ENCODE measurements at regions not wholly inside any gene's neighbourhood (a gene's known extent, or its start where the extent isn't known, plus 50 kb on each side); places are given as distances from the start of the nearest gene placed in this dataset.

DNA sequence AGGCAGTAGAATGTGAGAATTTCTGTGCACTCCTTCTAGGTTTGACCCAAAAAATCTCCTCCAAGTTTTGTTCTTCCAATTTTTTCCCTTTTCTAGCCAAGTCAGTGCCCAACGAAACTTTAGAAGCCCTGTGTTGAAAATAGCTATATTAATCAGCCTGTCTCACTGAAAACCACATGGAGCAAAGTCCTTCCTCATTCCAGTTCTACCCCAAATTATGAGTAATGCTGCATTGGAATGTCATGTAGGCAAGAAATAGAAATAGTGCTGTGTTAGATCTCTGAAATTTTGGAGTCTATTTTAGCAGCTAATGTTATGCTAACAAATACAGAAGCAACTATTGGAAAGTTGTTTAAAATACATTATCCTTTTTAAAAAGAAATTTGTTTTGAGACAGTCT is 725.5 kb downstream of the TBC1D32 start:
- Histone ChIP-seq H3K9ac (ENCODE audit: insufficient read depth, low read length) (no peak overlapping the region), H2AFZ (ENCODE audit: low read length) (no peak overlapping the region), H4K20me1 (ENCODE audit: control insufficient read depth, extremely low read depth, insufficient read depth, low read length) (no peaks in the 10 kb centered on the region), H3K4me2 (ENCODE audit: extremely low read depth, insufficient read depth, low read length) (no peak overlapping the region), H3K4me3 (replicated peaks in 1 of 4; ENCODE audit: control extremely low read depth in 1 of 4, insufficient read depth in 1 of 4, low read depth in 3 of 4, low read length in 4 of 4) (no peak overlapping the region), H3K27me3 (ENCODE audit: control insufficient read depth, insufficient read depth, low read length) (no peaks in the 10 kb centered on the region), H3K36me3 (ENCODE audit: control insufficient read depth, insufficient read depth, low read length) (no peaks in the 10 kb centered on the region), H3K4me1 (ENCODE audit: control insufficient read depth, extremely low read depth, insufficient read depth, low read length) (no peaks in the 10 kb centered on the region), H3K9me3 (ENCODE audit: control insufficient read depth, insufficient read depth, low read depth, low read length) (no peaks in the 10 kb centered on the region), H3K27ac (ENCODE audit: insufficient read depth, low read length) (no peak overlapping the region), H3K79me2 (ENCODE audit: control insufficient read depth, insufficient read depth, low read length) (no peaks in the 10 kb centered on the region)
- peak; percentile 18 to 56 for DNase-seq (ENCODE audit: low read depth in 2 of 2)
- TF ChIP-seq, protein P1, sequence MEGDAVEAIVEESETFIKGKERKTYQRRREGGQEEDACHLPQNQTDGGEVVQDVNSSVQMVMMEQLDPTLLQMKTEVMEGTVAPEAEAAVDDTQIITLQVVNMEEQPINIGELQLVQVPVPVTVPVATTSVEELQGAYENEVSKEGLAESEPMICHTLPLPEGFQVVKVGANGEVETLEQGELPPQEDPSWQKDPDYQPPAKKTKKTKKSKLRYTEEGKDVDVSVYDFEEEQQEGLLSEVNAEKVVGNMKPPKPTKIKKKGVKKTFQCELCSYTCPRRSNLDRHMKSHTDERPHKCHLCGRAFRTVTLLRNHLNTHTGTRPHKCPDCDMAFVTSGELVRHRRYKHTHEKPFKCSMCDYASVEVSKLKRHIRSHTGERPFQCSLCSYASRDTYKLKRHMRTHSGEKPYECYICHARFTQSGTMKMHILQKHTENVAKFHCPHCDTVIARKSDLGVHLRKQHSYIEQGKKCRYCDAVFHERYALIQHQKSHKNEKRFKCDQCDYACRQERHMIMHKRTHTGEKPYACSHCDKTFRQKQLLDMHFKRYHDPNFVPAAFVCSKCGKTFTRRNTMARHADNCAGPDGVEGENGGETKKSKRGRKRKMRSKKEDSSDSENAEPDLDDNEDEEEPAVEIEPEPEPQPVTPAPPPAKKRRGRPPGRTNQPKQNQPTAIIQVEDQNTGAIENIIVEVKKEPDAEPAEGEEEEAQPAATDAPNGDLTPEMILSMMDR (conservative IDR thresholded peaks at IDR 0.05 in 1 of 2, IDR thresholded peaks at IDR 0.05 in 1 of 2; ENCODE audit: low read depth in 1 of 2, low read length in 2 of 2) = no peak
- no peak for TF ChIP-seq EZH2 (IDR thresholded peaks at IDR 0.05; ENCODE audit: low read length, missing control alignments)

DNA sequence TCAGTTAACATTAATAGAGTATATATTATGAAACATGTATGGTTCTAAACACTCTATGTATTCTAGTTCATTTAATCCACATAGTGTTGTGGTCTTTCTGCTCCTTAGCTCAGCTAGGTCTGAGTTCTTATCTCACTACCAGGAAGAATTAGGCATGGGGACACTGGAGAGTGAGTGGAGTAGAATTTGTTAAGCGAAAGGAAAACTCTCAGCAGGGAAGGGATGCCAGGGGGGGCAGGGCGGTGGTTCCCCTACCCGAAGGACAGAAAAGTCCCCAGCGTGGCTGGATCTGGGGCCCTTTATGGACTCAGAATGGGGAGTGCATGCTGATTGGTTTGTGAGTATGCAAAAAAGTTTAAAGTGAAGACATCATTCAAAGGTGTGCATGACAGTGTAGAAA is 727.5 kb downstream of the TBC1D32 start:
- TF ChIP-seq EZH2 (IDR thresholded peaks at IDR 0.05; ENCODE audit: low read length, missing control alignments) = no peak
- TF ChIP-seq, protein P1 (conservative IDR thresholded peaks at IDR 0.05 in 1 of 2, IDR thresholded peaks at IDR 0.05 in 1 of 2; ENCODE audit: low read depth in 1 of 2, low read length in 2 of 2) = no peak
- H4K20me1 ChIP-seq (ENCODE audit: control insufficient read depth, extremely low read depth, insufficient read depth, low read length) = no peaks in the 10 kb centered on the region
- H3K4me1 ChIP-seq (ENCODE audit: control insufficient read depth, extremely low read depth, insufficient read depth, low read length) = no peaks in the 10 kb centered on the region
- H2AFZ ChIP-seq (ENCODE audit: low read length) = no peak overlapping the region
- no peaks in the 10 kb centered on the region for H3K36me3 ChIP-seq (ENCODE audit: control insufficient read depth, insufficient read depth, low read length)
- H3K9me3 ChIP-seq (ENCODE audit: control insufficient read depth, insufficient read depth, low read depth, low read length) = no peaks in the 10 kb centered on the region
- H3K79me2 ChIP-seq (ENCODE audit: control insufficient read depth, insufficient read depth, low read length) = no peaks in the 10 kb centered on the region
- no peak overlapping the region for H3K4me2 ChIP-seq (ENCODE audit: extremely low read depth, insufficient read depth, low read length)
- no peak for DNase-seq (ENCODE audit: low read depth in 2 of 2)
- H3K27me3 ChIP-seq (ENCODE audit: control insufficient read depth, insufficient read depth, low read length) = no peaks in the 10 kb centered on the region
- H3K4me3 ChIP-seq (replicated peaks in 1 of 4; ENCODE audit: control extremely low read depth in 1 of 4, insufficient read depth in 1 of 4, low read depth in 3 of 4, low read length in 4 of 4) = no peak overlapping the region
- no peak overlapping the region for H3K9ac ChIP-seq (ENCODE audit: insufficient read depth, low read length)
- no peak overlapping the region for H3K27ac ChIP-seq (ENCODE audit: insufficient read depth, low read length)

DNA sequence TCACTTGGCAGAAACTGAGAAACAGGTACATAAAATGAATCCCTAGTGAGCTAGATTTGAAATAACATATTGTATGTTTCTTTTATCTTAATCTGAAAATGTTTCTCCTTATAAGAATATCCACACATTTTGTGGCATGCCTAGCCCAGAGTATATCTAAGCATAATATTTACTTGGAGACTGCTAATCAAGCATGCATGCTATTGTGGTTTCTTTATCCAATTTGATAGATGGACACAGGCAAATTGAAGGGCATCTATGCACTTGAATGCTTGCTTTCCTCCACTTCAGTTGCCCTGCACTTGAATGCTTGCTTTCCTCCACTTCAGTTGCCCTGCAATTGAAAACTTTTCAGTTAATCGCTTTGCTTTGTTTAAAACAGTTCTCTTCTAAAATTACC is 729.8 kb downstream of the TBC1D32 start:
- Histone ChIP-seq H4K20me1 (ENCODE audit: control insufficient read depth, extremely low read depth, insufficient read depth, low read length) (no peaks in the 10 kb centered on the region), H3K36me3 (ENCODE audit: control insufficient read depth, insufficient read depth, low read length) (no peaks in the 10 kb centered on the region), H3K4me1 (ENCODE audit: control insufficient read depth, extremely low read depth, insufficient read depth, low read length) (no peaks in the 10 kb centered on the region), H3K9me3 (ENCODE audit: control insufficient read depth, insufficient read depth, low read depth, low read length) (no peaks in the 10 kb centered on the region), H3K79me2 (ENCODE audit: control insufficient read depth, insufficient read depth, low read length) (no peaks in the 10 kb centered on the region), H2AFZ (ENCODE audit: low read length) (no peak overlapping the region), H3K4me3 (replicated peaks in 1 of 4; ENCODE audit: control extremely low read depth in 1 of 4, insufficient read depth in 1 of 4, low read depth in 3 of 4, low read length in 4 of 4) (no peak overlapping the region), H3K9ac (ENCODE audit: insufficient read depth, low read length) (no peak overlapping the region), H3K27me3 (ENCODE audit: control insufficient read depth, insufficient read depth, low read length) (no peaks in the 10 kb centered on the region), H3K4me2 (ENCODE audit: extremely low read depth, insufficient read depth, low read length) (no peak overlapping the region), H3K27ac (ENCODE audit: insufficient read depth, low read length) (no peak overlapping the region)
- peak in 1 of 2 donors; percentile 14 for DNase-seq (ENCODE audit: low read depth in 2 of 2)
- TF ChIP-seq, protein P1 (conservative IDR thresholded peaks at IDR 0.05 in 1 of 2, IDR thresholded peaks at IDR 0.05 in 1 of 2; ENCODE audit: low read depth in 1 of 2, low read length in 2 of 2) = no peak
- no peak for TF ChIP-seq EZH2 (IDR thresholded peaks at IDR 0.05; ENCODE audit: low read length, missing control alignments)
